Body of pancreas (tissue), 4 donors: ENCODE measurements at regions not wholly inside any gene's neighbourhood (a gene's known extent, or its start where the extent isn't known, plus 50 kb on each side); places are given as distances from the start of the nearest gene placed in this dataset.

Experiments
- POLR2A ChIP-seq, 3 donors: fragments of 450-650 bp; IDR thresholded peaks; one replicate each; pipeline ENCODE4 v1.6.1; 2016; ENCODE audit warnings: antibody characterized with exemption in 3 of 3, mild to moderate bottlenecking in 2 of 3
- TF ChIP-seq, protein P1 (sequence below), 7 experiments: fragments of 450-650 bp in 4 of 7; fragments of 200-600 bp in 3 of 7; sonication (generic) in 3 of 7; IDR thresholded peaks; one replicate each; pipeline ENCODE4 v1.5.1; 2016 to 2019; ENCODE audit warnings: antibody characterized with exemption in 7 of 7

DNA sequence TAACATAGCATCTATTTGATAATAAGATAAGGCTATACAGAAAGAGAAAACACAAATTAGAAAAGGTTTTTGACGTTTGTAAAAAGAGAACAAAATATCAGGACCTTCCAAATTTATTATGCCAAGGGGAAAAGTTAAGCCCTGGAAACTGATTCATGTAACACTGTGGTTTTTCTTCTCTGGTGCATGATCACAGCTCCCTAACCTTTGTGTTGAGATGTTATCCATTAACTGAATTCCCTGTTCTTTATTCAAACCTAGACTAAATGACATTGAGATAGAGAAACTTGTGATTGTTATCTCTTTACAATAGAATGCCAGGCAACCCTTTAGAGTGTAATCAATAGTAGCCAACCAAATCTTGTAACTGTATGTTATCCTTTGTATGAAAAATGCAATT, 141.5 kb upstream of the NRG3 start:
- TF ChIP-seq, protein P1, sequence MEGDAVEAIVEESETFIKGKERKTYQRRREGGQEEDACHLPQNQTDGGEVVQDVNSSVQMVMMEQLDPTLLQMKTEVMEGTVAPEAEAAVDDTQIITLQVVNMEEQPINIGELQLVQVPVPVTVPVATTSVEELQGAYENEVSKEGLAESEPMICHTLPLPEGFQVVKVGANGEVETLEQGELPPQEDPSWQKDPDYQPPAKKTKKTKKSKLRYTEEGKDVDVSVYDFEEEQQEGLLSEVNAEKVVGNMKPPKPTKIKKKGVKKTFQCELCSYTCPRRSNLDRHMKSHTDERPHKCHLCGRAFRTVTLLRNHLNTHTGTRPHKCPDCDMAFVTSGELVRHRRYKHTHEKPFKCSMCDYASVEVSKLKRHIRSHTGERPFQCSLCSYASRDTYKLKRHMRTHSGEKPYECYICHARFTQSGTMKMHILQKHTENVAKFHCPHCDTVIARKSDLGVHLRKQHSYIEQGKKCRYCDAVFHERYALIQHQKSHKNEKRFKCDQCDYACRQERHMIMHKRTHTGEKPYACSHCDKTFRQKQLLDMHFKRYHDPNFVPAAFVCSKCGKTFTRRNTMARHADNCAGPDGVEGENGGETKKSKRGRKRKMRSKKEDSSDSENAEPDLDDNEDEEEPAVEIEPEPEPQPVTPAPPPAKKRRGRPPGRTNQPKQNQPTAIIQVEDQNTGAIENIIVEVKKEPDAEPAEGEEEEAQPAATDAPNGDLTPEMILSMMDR (IDR thresholded peaks at IDR 0.05): no peak
- no peak for TF ChIP-seq POLR2A (IDR thresholded peaks at IDR 0.05)
